SK-N-SH (cell line): ENCODE measurements at regions not wholly inside any gene's neighbourhood (a gene's known extent, or its start where the extent isn't known, plus 50 kb on each side); places are given as distances from the start of the nearest gene placed in this dataset.

ENCODE experiments used
- CTCF ChIA-PET: fragments of 300-600, 350-600 bp; formaldehyde crosslinking; extraction: SDS; loops from one replicate; lab custom pipeline; 2021; lab: Yijun Ruan, JAX
- POLR2A ChIA-PET: fragments of 350-600 bp; sonication (Branson Sonifier 250); formaldehyde crosslinking; extraction: SDS; loops from one replicate; lab custom pipeline; 2020; ENCODE audit warnings: antibody characterized with exemption, inconsistent platforms; lab: Yijun Ruan, JAX
- DNase-seq: peaks from one replicate; pipeline ENCODE4 v3.0.0; 2012
- H2AFZ ChIP-seq: fragments of 200-600 bp; sonication (generic); 2 replicates; pipeline ENCODE4 v1.8.1; 2016; ENCODE audit warnings: antibody characterized with exemption, mild to moderate bottlenecking, low read depth
- H3F3A ChIP-seq: fragments of 200-600 bp; sonication (generic); replicated peaks from 2 replicates; pipeline ENCODE3; 2016; ENCODE audit warnings: antibody characterized with exemption, mild to moderate bottlenecking; ENCODE audit not compliant: insufficient read depth
- H3K27ac ChIP-seq, 2 experiments: fragments of 200-500 bp in 1 of 2; fragments of 200-600 bp in 1 of 2; sonication (Bioruptor generic) in 1 of 2; sonication (generic), shearing (Covaris generic) in 1 of 2; 2 replicates each; pipeline versions ENCODE4 v1.5.1 to v1.6.1; 2014 to 2016; ENCODE audit warnings: low read depth in 2 of 2, inconsistent platforms in 1 of 2, low read length in 1 of 2, mild to moderate bottlenecking in 1 of 2, mixed read lengths in 1 of 2
- H3K27me3 ChIP-seq: fragments of 200-600 bp; sonication (generic), shearing (Covaris generic); 2 replicates; pipeline ENCODE4 v1.6.1; 2016; ENCODE audit warnings: mixed run types; ENCODE audit not compliant: insufficient read depth
- H3K36me3 ChIP-seq, 2 experiments: fragments of 200-500 bp in 1 of 2; fragments of 200-600 bp in 1 of 2; sonication (Bioruptor generic) in 1 of 2; sonication (generic) in 1 of 2; replicated peaks in 1 of 2; 2 replicates each; pipeline versions ENCODE3 to v1.5.1; 2014 to 2016; ENCODE audit warnings: low read length in 1 of 2, mild to moderate bottlenecking in 1 of 2; ENCODE audit not compliant: insufficient read depth in 2 of 2, control insufficient read depth in 1 of 2
- H3K4me1 ChIP-seq, 2 experiments: fragments of 200-500 bp in 1 of 2; fragments of 200-600 bp in 1 of 2; sonication (Bioruptor generic) in 1 of 2; sonication (generic), shearing (Covaris generic) in 1 of 2; 2 replicates each; pipeline versions ENCODE4 v1.5.1 to v1.6.1; 2014 to 2016; ENCODE audit warnings: low read depth in 1 of 2, low read length in 1 of 2, mixed run types in 1 of 2; ENCODE audit not compliant: insufficient read depth in 2 of 2, control insufficient read depth in 1 of 2
- H3K4me2 ChIP-seq: fragments of 200-600 bp; sonication (generic), shearing (Covaris generic); 2 replicates; pipeline ENCODE4 v1.6.1; 2017; ENCODE audit warnings: mixed run types
- H3K4me3 ChIP-seq, 2 experiments: fragments of 200-500 bp in 1 of 2; fragments of 200-600 bp in 1 of 2; sonication (Bioruptor generic) in 1 of 2; sonication (generic), shearing (Covaris generic) in 1 of 2; 2 replicates each; pipeline versions ENCODE4 v1.5.1 to v1.8.1; 2014 to 2016; ENCODE audit warnings: low read depth in 2 of 2, inconsistent platforms in 1 of 2, low read length in 1 of 2, mild to moderate bottlenecking in 1 of 2, mixed read lengths in 1 of 2, moderate library complexity in 1 of 2
- H3K79me2 ChIP-seq: fragments of 200-600 bp; sonication (generic); 2 replicates; pipeline ENCODE4 v1.8.1; 2017; ENCODE audit warnings: mild to moderate bottlenecking; ENCODE audit not compliant: insufficient read depth
- H3K9ac ChIP-seq: fragments of 200-600 bp; sonication (generic); 2 replicates; pipeline ENCODE4 v1.6.1; 2017; ENCODE audit warnings: mixed run types
- H3K9me2 ChIP-seq: fragments of 200-600 bp; sonication (generic); 2 replicates; pipeline ENCODE4 v1.6.1; 2017; ENCODE audit warnings: mixed run types
- H3K9me3 ChIP-seq: fragments of 200-600 bp; sonication (generic); 2 replicates; pipeline ENCODE4 v1.6.1; 2017; ENCODE audit warnings: mixed run types, mild to moderate bottlenecking, moderate library complexity
- H4K20me1 ChIP-seq: fragments of 200-600 bp; sonication (generic); 2 replicates; pipeline ENCODE4 v1.6.1; 2017; ENCODE audit warnings: mild to moderate bottlenecking, mixed run types; ENCODE audit not compliant: insufficient read depth
- EP300 ChIP-seq, 2 experiments: IDR thresholded peaks; 2 replicates each; pipeline versions ENCODE4 v1.4.0 to v1.6.1; 2012; ENCODE audit warnings: borderline replicate concordance in 1 of 2, low read depth in 1 of 2, low read length in 1 of 2
- EZH2phosphoT487 ChIP-seq: fragments of 200-600 bp; sonication (generic); IDR thresholded peaks from 2 replicates; pipeline ENCODE4 v1.6.1; 2017; ENCODE audit warnings: low read depth, mixed run types, mild to moderate bottlenecking, antibody characterized with exemption, moderate library complexity, borderline replicate concordance
- FOSL2 ChIP-seq: IDR thresholded peaks from 2 replicates; pipeline ENCODE4 v1.4.0; 2012; ENCODE audit warnings: low read depth, mild to moderate bottlenecking, moderate library complexity, borderline replicate concordance
- FOXJ3 ChIP-seq: sonication (generic); formaldehyde crosslinking; IDR thresholded peaks from 2 replicates; pipeline ENCODE4 v1.5.1; 2020; ENCODE audit warnings: mild to moderate bottlenecking, missing genetic modification reagents
- FOXM1 ChIP-seq: IDR thresholded peaks from 2 replicates; pipeline ENCODE4 v1.4.0; 2012; ENCODE audit warnings: low read depth, mild to moderate bottlenecking
- GABPA ChIP-seq: IDR thresholded peaks from 2 replicates; pipeline ENCODE4 v1.4.0; 2012; ENCODE audit warnings: low read depth, mild to moderate bottlenecking
- MAX ChIP-seq: IDR thresholded peaks from 2 replicates; pipeline ENCODE4 v1.4.0; 2012; ENCODE audit warnings: low read depth
- MXI1 ChIP-seq: IDR thresholded peaks from 2 replicates; pipeline ENCODE4 v1.6.1; 2012; ENCODE audit warnings: mild to moderate bottlenecking, low read depth, low read length, improper control_type of control experiment
- NRF1 ChIP-seq: IDR thresholded peaks from 2 replicates; pipeline ENCODE4 v1.6.1; 2012; ENCODE audit warnings: low read depth, mild to moderate bottlenecking, low read length
- RAD21 ChIP-seq: IDR thresholded peaks from 2 replicates; pipeline ENCODE4 v1.6.1; 2012; ENCODE audit warnings: mild to moderate bottlenecking, low read length
- REST ChIP-seq: IDR thresholded peaks from 2 replicates; pipeline ENCODE4 v1.6.1; 2012; ENCODE audit warnings: mild to moderate bottlenecking, low read depth, low read length, moderate library complexity
- RXRA ChIP-seq: IDR thresholded peaks from 2 replicates; pipeline ENCODE4 v1.4.0; 2012; ENCODE audit warnings: low read depth, mild to moderate bottlenecking, borderline replicate concordance
- SIN3A ChIP-seq: IDR thresholded peaks from 2 replicates; pipeline ENCODE4 v1.6.1; 2012; ENCODE audit warnings: low read depth, mild to moderate bottlenecking, low read length, moderate library complexity, borderline replicate concordance
- USF1 ChIP-seq: IDR thresholded peaks from 2 replicates; pipeline ENCODE4 v1.4.0; 2012; ENCODE audit warnings: low read depth, borderline replicate concordance
- WGBS: methylation state at CpG from one replicate; pipeline ENCODE4 v1.1.6; 2017; ENCODE audit warnings: low lambda C conversion rate; 5-methylcytosine and 5-hydroxymethylcytosine counted together
- TF ChIP-seq, protein P1 (sequence below): IDR thresholded peaks from 2 replicates; pipeline ENCODE4; 2012
- TF ChIP-seq, protein P2 (sequence below): IDR thresholded peaks from 2 replicates; pipeline ENCODE4 v1.4.0; 2012; ENCODE audit warnings: low read depth, borderline replicate concordance
- TF ChIP-seq, protein P3 (sequence below): fragments of 150-350 bp; IDR thresholded peaks from 2 replicates; pipeline ENCODE4 v1.6.1; 2017; ENCODE audit warnings: antibody characterized with exemption, low read length, low read depth, borderline replicate concordance

GRCh38 chr13:66117563-66117962, 1112.6 kb downstream of the PCDH9 start:
- H3K9ac ChIP-seq: no peak overlapping the region
- POLR2A ChIA-PET: no interaction called here
- TF ChIP-seq USF1 (no peak), REST (no peak), RXRA (no peak), EZH2phosphoT487 (no peak), FOSL2 (no peak), RAD21 (no peak), FOXJ3 (CRISPR knock-in tag) (no peak), MXI1 (no peak), MAX (no peak), FOXM1 (no peak), GABPA (no peak), SIN3A (no peak), EP300 (IDR thresholded peaks at IDR 0.05; ENCODE audit: borderline replicate concordance in 1 of 2, low read depth in 1 of 2, low read length in 1 of 2) (no peak), NRF1 (no peak)
- TF ChIP-seq, protein P1, sequence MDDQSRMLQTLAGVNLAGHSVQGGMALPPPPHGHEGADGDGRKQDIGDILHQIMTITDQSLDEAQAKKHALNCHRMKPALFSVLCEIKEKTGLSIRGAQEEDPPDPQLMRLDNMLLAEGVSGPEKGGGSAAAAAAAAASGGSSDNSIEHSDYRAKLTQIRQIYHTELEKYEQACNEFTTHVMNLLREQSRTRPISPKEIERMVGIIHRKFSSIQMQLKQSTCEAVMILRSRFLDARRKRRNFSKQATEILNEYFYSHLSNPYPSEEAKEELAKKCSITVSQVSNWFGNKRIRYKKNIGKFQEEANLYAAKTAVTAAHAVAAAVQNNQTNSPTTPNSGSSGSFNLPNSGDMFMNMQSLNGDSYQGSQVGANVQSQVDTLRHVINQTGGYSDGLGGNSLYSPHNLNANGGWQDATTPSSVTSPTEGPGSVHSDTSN: no peak
- TF ChIP-seq, protein P2, sequence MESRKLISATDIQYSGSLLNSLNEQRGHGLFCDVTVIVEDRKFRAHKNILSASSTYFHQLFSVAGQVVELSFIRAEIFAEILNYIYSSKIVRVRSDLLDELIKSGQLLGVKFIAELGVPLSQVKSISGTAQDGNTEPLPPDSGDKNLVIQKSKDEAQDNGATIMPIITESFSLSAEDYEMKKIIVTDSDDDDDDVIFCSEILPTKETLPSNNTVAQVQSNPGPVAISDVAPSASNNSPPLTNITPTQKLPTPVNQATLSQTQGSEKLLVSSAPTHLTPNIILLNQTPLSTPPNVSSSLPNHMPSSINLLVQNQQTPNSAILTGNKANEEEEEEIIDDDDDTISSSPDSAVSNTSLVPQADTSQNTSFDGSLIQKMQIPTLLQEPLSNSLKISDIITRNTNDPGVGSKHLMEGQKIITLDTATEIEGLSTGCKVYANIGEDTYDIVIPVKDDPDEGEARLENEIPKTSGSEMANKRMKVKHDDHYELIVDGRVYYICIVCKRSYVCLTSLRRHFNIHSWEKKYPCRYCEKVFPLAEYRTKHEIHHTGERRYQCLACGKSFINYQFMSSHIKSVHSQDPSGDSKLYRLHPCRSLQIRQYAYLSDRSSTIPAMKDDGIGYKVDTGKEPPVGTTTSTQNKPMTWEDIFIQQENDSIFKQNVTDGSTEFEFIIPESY: no peak
- TF ChIP-seq, protein P3, sequence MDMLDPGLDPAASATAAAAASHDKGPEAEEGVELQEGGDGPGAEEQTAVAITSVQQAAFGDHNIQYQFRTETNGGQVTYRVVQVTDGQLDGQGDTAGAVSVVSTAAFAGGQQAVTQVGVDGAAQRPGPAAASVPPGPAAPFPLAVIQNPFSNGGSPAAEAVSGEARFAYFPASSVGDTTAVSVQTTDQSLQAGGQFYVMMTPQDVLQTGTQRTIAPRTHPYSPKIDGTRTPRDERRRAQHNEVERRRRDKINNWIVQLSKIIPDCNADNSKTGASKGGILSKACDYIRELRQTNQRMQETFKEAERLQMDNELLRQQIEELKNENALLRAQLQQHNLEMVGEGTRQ: no peak
- no peaks in the 10 kb centered on the region; the same call in 1 of the 2 replicates for H3K9me3 ChIP-seq
- no peak overlapping the region for H3K27ac ChIP-seq
- no peaks in the 10 kb centered on the region for H3K36me3 ChIP-seq
- CTCF ChIA-PET: no interaction called here
- no peak overlapping the region for H3K4me2 ChIP-seq
- WGBS: 94% methylated on average over 4 of the region's 4 CpGs
- no peaks in the 10 kb centered on the region for H3F3A ChIP-seq
- no peaks in the 10 kb centered on the region for H3K27me3 ChIP-seq
- H2AFZ ChIP-seq: no peak overlapping the region
- no peak overlapping the region for H3K4me3 ChIP-seq
- H3K9me2 ChIP-seq: no peaks in the 10 kb centered on the region
- DNase-seq: no peak
- no peaks in the 10 kb centered on the region for H4K20me1 ChIP-seq
- peaks cover 0 to 3% of the 10 kb centered on the region in 2 experiments; a peak in 2 of 4 replicates for H3K4me1 ChIP-seq
- H3K79me2 ChIP-seq: no peaks in the 10 kb centered on the region
